ENCODE measurements at regions not wholly inside any gene's neighbourhood (a gene's known extent, or its start where the extent isn't known, plus 50 kb on each side); places are given as distances from the start of the nearest gene placed in this dataset.
"Not testable (repeated sequence)": the region's sequence is repeated elsewhere in the genome, so short reads cannot be mapped to it uniquely, and the experiment has no call there.

DNA sequence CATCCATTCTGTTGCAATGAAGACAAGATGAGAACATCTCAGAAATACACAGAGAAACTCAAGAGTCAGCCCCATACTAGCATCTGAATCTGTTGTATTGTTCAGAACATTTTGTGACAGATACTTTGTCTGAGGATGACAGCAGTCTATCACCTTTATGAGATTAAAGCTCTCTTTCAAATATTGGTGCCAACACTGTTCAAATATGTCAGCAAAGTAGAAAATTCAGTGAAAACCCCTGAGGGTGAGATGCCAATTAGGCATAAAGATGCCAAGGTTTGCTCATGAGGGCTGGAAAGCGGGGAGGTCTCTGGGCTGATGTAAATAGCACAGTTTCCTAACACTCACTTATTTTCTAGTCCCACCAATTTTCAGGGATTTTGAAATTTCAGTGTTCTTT is 1054.2 kb upstream of the CRIM1 start:
- DNase-seq (ENCODE audit: low read depth): no peak

DNA sequence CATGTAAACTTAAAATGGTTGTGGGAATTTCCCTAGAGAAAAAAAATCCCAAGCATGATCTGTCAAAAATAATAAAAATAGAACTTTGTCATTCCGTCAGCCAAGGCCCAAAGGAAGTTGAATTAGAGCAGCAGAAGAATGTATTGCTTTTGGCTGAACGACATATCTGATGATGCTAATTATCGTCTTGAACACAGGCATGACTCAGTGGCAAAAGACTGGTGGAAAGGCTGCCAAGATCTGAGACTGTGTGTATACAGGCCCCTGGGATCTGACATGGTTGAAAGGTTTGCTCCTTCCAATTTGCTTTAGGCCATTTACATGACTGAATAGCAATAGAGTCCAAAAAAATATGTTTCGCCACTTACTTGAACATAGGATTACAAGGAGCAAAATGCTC is 1057.1 kb upstream of the CRIM1 start:
- no peak for DNase-seq (ENCODE audit: low read depth)

DNA sequence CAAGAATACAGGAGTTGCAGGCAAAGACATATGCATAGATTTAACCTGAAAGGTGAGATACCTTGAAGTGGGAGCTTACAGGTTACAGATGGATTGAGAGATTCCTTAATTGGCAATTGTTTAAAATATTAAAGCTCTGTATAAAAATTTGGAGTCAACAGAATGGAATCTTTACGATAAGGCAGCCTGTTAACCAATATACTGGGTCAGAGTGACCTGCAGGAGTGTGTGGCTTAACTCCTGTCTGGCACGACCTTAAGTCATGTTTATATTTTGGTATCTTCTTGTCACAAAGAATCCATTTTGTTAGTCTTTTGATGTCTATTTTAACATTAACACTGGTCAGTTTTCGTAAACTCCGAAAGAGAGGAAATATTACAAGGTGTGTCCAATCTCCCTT is 1058.2 kb upstream of the CRIM1 start:
- no peak for DNase-seq (ENCODE audit: low read depth)

DNA sequence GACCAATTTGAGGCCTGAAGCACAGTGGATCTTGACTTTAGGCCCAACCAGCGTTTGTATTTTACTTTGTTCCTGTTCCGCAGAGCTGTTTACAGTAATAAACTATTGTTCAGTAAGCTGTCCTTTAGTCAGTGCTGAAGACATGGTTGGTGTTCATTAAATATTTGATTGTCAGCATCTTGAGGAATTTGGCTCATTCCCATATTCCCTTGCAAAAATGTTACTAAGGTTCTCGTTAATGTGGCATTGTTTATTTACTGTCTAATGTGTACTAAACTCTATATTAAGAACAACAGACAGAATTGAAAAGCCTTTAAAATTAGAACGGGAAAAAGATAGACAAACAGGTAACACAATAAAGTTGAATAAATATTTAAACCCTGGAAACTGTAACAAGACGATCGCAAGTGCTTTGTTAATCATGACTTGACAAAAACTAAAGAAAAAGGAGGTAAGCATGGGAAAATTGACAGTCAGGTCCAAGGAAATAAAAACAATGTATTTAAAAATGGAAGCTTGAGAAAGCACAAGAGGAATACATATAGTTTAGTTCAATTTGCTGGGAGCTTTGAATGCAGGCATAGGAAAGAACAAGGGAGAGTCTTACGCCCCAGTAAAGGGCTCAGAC is 1060.8 kb upstream of the CRIM1 start:
- no peak for DNase-seq (ENCODE audit: low read depth)

DNA sequence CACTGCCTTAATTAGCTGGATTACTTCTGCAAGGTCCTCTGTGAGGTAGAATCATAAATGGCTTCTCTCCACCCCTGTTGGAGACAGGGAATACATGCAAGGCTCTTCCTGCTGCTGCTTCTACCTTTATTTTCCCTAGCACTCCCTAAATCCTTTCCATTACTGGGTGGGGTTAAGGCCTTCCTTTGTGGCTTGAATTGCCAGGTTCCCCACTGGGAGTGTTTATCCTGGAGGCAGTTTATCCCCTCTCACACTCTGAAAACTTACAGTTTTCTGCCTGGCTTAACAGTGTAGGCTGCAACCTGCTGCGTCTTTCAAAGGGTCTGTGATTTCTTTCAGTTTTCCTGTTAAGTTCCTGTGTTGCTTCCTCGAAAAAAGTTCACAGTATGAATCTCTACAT is 1062.3 kb upstream of the CRIM1 start:
- DNase-seq (ENCODE audit: low read depth): no peak

DNA sequence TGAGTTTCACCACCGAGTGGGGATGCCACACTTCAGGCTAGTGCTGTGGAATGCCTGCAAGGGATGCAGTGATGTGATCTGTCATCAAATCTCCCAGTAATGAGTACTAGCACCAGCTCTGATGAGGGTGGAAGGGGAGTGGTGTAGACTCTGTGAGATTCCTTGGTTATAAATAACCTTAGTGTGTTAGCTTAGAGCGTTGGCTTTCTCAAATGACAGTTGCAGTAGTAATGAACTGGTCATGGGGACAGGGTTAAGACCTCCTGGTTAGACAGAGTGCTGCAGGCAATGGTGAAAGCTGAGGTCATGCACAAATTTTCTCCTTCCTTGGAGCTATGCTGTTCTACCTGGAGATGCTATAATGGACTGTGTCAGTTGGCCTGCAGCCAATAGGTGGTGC is 1063.4 kb upstream of the CRIM1 start:
- DNase-seq (ENCODE audit: low read depth): no peak

DNA sequence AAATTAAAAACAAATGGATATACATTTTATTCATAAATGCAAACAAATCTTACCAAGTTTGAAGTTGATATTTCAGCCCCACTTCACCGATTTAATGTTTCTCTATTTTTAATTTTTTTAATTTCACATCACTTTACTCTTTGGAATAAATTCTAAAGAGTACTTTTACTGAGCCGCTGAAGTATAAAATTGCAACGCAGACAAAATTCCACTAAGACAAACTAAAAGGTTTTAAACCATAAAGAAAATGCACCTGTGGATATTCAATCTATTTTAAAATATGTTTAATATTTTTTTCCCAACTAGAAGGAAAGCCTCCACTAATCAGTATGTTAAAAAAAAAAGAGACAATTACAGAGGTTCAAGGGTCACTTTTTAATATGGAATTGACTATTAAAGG is 1073.9 kb upstream of the CRIM1 start:
- DNase-seq (ENCODE audit: low read depth): no peak

DNA sequence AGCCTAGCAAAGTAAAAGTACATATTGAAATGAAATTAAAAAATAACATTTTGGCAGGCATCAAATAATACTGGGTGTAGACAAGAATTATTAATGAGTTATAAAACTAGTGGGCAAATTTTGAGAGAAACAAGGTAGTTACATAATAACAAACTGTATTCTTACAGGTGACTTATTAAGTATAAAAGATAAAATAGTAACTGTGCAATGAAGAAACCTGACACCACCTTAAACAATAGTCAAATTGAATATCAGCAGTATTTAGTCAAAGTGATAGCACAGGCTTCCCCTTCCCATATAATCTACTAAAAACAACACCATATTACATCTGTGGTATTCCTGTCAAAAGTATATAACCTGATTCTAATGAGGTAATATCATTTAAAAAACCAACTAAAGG is 1099.8 kb upstream of the CRIM1 start:
- no peak for DNase-seq (ENCODE audit: low read depth)

DNA sequence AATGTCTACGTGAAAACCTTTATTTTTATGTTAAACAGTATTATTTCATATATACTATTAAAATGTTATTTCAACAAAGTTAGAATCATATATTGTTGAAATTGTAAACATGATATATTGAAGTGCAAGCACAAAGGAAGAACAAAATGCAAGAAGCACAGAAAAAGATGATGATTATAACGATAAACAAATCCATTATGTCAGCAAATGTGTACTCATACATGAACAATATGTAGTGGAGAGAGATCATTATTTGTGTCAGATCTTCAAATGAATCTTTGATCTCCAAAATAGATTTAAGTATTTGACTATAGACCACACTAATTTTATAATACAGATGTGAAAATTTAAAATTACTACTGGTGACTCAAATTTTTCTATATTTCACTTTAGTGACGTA is 1104.4 kb upstream of the CRIM1 start:
- DNase-seq (ENCODE audit: low read depth): no peak

DNA sequence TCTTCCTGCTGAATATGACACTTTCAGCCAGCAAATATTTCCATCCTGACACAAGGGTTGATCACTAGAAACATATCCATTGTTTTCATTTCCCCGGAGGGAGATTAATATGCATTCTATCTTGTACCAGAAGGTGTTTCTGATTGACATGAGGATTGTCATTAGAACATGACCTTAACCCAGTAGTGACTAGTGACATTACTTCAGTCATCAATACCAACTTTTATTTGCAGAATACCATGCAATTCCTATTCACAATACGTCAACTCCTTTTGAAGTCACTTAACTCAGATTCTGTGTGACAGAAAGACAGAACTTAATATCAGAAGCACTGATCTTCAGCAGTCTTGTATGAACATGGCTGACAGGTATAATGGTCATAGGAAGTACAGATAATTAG is 1108.9 kb upstream of the CRIM1 start:
- no peak for DNase-seq (ENCODE audit: low read depth)

DNA sequence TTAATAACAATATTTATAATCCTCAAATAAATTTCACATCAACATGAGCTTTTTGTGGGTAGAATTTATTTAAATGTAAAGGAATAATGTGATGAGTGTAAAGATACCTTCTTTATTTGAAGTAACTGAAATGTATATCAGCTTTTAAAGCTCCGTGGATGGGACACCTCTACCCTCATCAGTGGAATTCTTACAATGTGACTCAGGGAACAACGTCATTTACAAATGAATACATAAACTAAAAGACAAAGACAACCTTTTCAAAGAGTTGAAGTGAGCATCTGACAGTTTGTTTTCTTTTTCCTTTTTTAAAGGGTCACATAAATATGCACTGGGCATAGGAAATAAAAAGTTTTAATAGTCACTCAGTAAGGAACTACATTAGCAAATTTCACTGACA is 1127.0 kb upstream of the CRIM1 start:
- no peak for DNase-seq (ENCODE audit: low read depth)

DNA sequence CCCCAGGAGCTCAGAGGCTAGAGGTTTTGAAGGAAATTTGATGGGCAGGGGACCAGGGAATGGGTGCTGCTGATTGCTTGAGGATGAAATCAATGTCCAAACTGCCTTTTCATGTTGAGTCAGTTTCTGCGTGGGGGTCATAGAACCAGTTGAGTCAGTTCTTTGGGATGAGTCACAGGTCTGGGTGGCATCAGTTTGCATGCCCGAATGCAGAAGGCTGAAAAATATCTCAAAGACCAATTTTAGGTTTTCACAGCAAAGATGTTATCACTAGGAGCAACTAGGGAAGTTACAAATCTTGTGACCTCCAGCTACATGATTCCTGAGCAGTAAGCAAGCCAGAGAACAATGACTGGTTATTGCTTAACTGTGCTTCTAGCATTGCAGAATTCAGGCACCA is 1135.1 kb upstream of the CRIM1 start:
- no peak for DNase-seq (ENCODE audit: low read depth)

DNA sequence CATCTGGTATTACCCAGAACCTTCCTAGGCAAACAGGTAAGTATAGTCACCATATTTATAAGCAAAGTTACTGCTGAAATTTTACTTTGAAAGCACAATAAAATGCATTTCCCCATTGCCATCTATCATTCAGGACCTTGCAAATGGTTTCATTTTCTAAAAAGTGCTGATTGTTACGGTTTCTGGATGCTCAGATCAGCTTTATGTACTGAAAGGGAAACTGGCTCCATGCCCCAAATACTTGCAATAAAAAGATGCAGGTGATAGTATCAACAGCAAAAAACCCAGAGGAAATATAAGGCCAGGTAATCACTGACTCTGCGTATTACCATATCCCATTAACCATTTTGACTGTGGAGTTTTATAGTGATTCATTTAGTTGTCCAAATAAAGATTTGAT is 1150.7 kb upstream of the CRIM1 start:
- no peak for DNase-seq (ENCODE audit: low read depth)

DNA sequence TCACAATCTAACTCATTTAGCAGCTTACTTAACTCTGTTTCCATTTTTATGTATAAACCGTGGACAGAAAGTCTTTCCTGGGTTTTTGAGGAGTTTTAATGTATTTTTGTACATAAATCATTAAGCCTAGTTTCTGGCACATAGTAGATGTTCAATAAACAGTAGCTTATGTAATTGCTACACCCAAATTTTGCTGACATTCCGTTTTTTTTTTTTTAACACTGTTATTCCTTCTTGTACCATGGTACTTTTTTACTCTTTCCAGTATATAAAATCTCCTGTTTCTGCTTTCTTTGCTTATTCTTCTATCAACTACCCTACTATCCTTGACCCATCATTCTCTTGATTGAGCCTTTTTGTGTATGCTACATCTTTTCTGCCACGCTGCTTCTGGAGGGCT is 1151.3 kb upstream of the CRIM1 start:
- no peak for DNase-seq (ENCODE audit: low read depth)

DNA sequence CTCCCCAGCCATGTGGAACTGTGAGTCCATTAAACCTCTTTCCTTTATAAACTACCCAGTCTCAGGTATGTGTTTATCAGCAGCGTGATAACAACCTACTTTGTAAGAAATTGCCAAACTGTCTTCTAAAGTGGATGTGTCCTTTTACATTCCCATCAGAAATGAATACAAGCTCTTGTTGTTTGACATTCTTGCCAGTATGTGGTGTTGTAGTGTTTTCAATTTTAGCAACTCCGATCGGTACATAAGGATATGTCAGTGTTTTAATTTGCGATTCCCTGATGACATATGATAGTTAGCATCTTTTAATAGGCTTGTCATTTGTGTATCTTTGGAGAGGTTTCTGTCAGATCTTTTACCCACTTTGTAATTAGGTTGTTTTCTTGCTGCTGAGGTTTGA is 1156.3 kb upstream of the CRIM1 start:
- DNase-seq (ENCODE audit: low read depth): no peak

DNA sequence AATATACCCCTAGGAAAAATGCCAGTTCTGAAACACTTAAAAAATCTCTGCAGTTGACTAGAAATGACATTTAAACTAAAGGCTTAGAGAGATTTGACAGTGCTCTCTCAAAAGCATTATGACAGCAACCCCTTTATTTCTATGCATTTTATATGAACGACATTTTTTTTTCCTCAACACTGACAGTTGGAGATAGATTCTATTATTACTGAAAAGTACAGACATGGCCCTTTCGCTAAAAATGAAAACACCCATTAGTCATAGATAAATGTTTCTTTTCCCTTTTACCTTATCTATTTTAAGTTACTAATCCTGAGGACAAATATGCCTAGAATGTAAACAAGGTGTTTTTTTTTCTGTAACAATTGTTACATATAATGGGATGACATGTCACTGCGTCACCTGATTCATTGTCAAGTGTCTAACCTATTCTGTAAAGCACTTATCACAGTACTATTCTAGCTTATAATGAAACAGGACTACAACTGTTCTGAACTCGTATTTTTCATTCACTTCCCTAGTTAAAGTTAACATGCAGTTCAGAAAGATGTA is 1169.6 kb upstream of the CRIM1 start:
- no peak for DNase-seq (ENCODE audit: low read depth)

DNA sequence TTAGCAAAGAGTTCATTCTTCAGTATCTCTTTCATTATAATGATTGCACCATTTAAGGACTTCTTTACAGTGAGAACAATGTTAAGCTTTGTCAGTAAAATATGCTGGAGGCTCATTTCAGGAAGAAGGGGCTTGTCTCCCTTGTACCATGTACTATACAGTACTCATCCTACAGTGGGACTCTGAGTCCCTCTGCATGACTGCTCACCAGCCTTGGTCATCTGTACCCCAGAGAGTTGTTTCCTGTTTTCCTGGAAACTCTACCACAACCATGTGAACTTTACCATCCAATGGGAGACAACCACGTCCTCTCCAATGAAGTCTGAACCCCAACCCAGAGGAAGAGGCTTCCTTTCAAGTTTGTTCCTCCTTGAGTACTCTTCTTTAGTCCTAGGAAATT is 1171.1 kb upstream of the CRIM1 start:
- DNase-seq (ENCODE audit: low read depth): no peak

DNA sequence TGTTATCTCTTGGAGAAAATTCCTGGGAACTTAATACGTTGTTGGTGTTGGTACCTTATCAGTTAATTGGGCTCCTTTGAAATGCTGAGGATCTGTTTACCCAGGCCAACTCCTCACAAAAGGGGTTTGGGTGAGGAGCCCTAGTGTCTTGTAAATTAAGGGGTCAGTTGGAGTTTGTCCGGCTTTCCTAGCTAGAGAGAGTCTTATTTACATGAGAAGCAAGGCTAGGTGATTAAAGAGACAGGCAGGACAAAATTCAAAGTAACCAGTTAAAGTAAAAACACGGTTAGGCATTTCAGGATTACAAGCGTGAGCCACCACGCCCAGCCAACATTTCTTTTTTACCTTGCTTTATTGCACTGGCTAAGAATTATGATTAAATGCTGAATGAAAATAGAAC is 1178.9 kb upstream of the CRIM1 start:
- not testable (repeated sequence) for DNase-seq (ENCODE audit: low read depth)

DNA sequence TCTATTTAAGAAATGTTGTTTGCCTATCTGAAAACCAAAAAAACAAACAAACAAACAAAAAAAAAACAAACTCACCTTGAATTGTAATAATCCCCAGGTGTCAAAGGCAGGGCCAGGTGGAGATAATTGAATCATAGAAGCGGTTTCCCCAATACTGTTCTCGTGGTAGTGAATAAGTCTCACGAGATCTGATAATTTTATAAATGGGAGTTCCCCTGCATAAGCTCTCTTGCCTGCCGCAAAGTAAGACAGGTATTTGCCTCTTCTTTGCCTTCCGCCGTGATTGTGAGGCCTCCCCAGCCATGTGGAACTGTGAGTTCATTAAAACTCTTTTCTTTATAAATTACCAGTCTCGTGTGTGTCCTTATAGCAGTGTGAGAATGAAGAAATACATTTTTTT is 1180.7 kb upstream of the CRIM1 start:
- no peak for DNase-seq (ENCODE audit: low read depth)

DNA sequence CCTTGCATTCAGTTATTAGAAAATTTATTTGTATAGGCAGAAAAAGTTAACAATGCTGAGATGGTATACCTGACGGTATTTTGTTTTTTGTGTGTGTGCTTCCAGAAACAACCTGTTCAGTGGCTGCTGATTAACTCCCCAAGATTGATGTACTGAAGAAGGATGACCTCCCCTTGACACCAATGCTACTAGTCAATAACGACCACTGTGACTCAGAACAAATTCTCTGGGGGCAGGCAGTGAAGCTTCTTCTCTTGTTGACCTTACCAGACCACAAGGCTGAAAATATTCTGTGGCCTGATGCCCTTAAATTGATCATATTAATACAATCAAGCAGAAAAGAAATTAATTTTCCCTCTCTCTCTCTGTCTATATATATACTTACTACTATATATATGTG is 1182.9 kb upstream of the CRIM1 start:
- no peak for DNase-seq (ENCODE audit: low read depth)

DNA sequence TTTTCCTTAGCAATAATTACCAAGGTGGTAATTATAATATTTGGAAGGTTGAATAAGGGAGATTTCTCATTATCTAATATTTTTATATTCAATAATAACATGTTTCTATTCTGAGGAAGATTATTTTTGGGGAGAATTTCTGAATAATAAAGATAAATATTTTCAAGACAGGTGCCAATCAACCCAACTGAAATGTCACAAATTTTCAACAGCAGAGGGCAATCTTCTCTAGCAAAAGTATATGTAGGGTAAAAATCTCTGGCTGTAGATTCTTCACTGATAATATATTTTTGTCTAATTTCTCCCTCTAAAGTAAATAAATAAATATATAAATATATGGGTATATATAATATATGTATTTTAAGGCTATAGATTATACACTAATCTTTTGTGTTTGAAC is 1187.2 kb upstream of the CRIM1 start:
- DNase-seq (ENCODE audit: low read depth): no peak

DNA sequence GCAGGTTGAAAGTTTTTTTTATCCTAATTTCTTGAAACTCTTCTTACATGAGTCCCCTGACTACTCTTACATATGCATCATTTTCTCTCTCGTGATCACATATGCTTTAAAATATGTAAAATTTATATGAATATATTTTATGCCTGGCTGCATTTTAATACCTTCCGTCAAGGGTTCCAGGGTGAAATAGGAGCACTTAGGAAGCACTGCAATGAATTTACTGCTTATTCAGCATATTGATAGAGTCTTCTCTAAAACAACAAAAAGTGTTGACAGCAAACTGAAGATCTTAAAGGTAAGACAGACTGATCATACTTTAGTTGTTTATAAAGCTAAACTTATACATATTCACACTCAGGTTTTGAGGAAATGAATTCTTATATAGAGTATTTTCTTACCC is 1191.6 kb upstream of the CRIM1 start:
- no peak for DNase-seq (ENCODE audit: low read depth)

DNA sequence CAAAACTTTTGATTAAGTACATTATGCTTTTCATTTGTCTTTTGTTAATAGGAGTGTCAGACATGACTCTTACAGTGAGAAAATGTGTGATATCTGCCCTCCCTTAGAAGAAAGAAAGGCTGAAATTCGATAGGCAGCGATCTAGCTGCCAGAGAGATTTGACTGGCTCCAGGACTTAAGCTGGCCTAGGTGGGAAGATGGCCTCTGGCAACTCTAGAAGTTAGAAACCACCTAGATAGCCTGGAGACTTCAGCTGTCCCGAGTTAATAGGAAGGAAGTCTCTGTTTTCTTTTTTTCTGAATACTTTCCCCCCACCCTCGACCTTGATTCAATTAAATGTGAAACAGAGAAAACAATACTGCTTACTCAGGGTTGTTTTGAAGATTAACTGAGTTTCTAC is 1194.7 kb upstream of the CRIM1 start:
- DNase-seq (ENCODE audit: low read depth): no peak

DNA sequence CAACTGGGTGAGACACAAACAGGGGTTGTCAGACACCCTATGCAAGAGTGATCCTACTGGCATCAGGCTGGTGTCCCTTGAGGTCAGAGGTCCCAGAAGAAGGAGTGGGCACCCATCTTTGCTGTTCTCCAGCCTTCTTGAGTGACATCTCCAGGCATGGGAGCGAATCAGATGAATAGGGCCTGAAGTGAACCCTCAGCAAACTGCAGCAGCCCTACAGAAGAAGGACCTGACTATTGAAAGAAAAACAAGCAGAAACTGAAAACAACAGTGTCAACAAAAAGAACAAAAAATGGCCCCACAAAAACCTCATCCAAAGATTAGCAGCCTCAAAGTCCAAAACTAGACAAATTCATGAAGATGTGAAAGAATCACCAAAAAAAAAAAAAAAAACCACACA is 1229.7 kb upstream of the CRIM1 start:
- DNase-seq (ENCODE audit: low read depth): no peak

DNA sequence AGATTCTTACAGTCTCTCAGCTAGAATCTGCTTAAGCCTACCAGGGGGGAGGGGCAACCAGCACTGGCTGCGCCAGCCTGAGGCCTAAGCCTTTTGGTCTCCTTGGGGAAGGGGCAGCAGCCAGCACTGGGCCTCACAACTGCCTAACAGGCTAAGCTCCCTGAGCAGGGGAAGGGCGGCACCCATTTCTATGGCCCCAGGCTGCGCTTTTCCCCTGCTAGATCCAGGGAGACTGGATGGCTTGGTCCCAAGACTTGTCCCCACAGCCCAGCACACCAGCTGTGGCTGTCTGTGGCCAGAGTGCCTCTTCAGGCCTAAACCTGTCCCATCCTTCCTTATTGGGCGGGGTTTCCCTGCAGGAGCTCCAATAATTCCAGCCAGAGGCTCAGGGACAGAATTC is 1230.3 kb upstream of the CRIM1 start:
- DNase-seq (ENCODE audit: low read depth): no peak

All from GM04504 (cell line).